ENCODE measurements at regions not wholly inside any gene's neighbourhood (a gene's known extent, or its start where the extent isn't known, plus 50 kb on each side); places are given as distances from the start of the nearest gene placed in this dataset.

DNA sequence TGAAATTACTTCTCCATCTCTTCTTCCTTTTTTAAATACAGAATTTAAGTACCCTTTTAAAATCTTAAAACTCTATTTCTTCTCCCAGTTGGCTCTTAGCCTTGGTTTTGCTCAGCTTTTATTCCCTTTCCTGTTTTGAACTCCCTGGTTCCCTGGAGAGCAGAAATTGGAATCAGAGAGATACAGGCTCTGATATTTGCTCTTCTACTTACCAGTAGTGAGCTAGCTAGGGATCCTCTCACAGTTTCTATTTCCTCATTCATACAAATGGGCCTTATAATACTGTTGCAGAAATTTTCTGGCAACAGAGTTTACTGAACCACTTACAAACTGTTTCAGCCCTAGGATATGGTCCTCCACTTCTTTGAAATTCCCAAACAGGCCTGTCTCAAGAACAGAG, 606.3 kb downstream of the NUF2 start:
- Histone ChIP-seq H3K4me1 (peaks cover 1 to 16% (median 8%) of the 10 kb centered on the region in 10 experiments; a peak in 19 of 20 replicates), H3K27ac (no peak overlapping the region), H3K4me2 (peak overlapping the region in 1 of 11 experiments; percentile 1; a peak in 1 of 22 replicates), H3K36me3 (no peaks in the 10 kb centered on the region), H3K9ac (no peak overlapping the region), H3K27me3 (peaks cover 0 to 11% (median 0%) of the 10 kb centered on the region in 11 experiments; a peak in 1 of 22 replicates), H4K20me1 (no peaks in the 10 kb centered on the region), H3K9me3 (replicated peaks in 1 of 11) (peaks cover 0 to 9% (median 0%) of the 10 kb centered on the region in 11 experiments; a peak in 4 of 22 replicates), H3K4me3 (no peak overlapping the region)
- no peak for TF ChIP-seq Cebpa-rat (IDR thresholded peaks at IDR 0.05)

GRCh38 chr1:163928651-163929050, 606.9 kb downstream of the NUF2 start:
- H3K9ac ChIP-seq = no peak overlapping the region
- peaks cover 0 to 10% (median 2%) of the 10 kb centered on the region in 10 experiments; a peak in 12 of 20 replicates for H3K4me1 ChIP-seq
- peaks cover 0 to 10% (median 0%) of the 10 kb centered on the region in 11 experiments; a peak in 1 of 22 replicates for H3K27me3 ChIP-seq
- no peaks in the 10 kb centered on the region for H3K36me3 ChIP-seq
- H3K4me3 ChIP-seq = no peak overlapping the region
- no peaks in the 10 kb centered on the region for H4K20me1 ChIP-seq
- peaks cover 0 to 9% (median 0%) of the 10 kb centered on the region in 11 experiments; a peak in 4 of 22 replicates for H3K9me3 ChIP-seq (replicated peaks in 1 of 11)
- no peak overlapping the region for H3K27ac ChIP-seq
- H3K4me2 ChIP-seq = peak overlapping the region in 1 of 11 experiments; percentile 1; a peak in 1 of 22 replicates
- TF ChIP-seq Cebpa-rat (IDR thresholded peaks at IDR 0.05) = no peak

GRCh38 chr1:163932901-163933300, 611.1 kb downstream of the NUF2 start:
- Histone ChIP-seq H4K20me1 (no peaks in the 10 kb centered on the region), H3K4me2 (no peak overlapping the region), H3K36me3 (no peaks in the 10 kb centered on the region), H3K4me3 (no peak overlapping the region), H3K27me3 (no peaks in the 10 kb centered on the region), H3K9ac (no peak overlapping the region), H3K27ac (no peak overlapping the region), H3K9me3 (replicated peaks in 1 of 11) (no peaks in the 10 kb centered on the region), H3K4me1 (peaks cover 0 to 5% (median 0%) of the 10 kb centered on the region in 10 experiments; a peak in 3 of 20 replicates)
- TF ChIP-seq Cebpa-rat (IDR thresholded peaks at IDR 0.05) = no peak

GRCh38 chr1:163933437-163933836, 611.7 kb downstream of the NUF2 start:
- H3K4me2 ChIP-seq = no peak overlapping the region

DNA sequence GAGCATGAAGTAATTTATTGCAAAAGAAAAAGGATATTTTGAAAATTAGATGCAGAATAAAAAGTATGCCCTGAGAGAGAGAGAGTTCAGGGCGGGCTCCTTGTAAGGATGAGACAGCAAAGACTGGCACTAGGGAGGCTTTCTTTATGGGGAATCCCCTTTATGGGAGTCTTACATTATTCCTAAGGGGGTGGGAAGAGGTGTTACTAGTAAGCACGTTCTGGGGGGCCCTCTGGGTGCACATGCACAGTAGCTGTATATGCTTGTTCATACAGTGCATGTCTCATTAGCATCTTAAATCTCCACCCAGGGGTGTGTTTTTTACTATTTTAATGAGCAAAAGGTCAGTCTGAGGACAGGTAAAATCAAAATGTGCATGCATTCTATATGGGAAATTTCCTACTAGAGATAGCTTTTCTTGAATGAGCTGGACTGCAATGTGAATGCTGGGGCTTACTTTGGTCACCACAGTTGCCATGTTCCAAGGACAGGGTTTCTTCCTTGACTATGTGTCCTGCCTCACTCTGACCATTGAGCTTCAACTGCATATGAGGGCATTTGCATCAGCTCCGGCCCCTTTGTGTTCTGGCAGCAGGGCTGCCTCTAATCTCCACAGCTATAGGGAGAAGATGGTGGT, 614.1 kb downstream of the NUF2 start:
- Histone ChIP-seq H3K4me1 (no peaks in the 10 kb centered on the region), H3K27me3 (no peaks in the 10 kb centered on the region), H4K20me1 (no peaks in the 10 kb centered on the region), H3K27ac (no peak overlapping the region), H3K9me3 (replicated peaks in 1 of 11) (no peaks in the 10 kb centered on the region), H3K4me3 (no peak overlapping the region), H3K4me2 (no peak overlapping the region), H3K9ac (no peak overlapping the region), H3K36me3 (no peaks in the 10 kb centered on the region)
- no peak for TF ChIP-seq Cebpa-rat (IDR thresholded peaks at IDR 0.05)

More at GRCh38 chr1:163933437-163933836, 611.7 kb downstream of the NUF2 start:
- TF ChIP-seq Cebpa-rat (IDR thresholded peaks at IDR 0.05) = no peak
- Histone ChIP-seq H3K27me3 (no peaks in the 10 kb centered on the region), H3K27ac (no peak overlapping the region), H3K36me3 (no peaks in the 10 kb centered on the region), H3K9ac (no peak overlapping the region), H3K4me3 (no peak overlapping the region), H3K4me1 (peaks cover 0 to 3% (median 0%) of the 10 kb centered on the region in 10 experiments; a peak in 3 of 20 replicates), H3K9me3 (replicated peaks in 1 of 11) (no peaks in the 10 kb centered on the region), H4K20me1 (no peaks in the 10 kb centered on the region)

DNA sequence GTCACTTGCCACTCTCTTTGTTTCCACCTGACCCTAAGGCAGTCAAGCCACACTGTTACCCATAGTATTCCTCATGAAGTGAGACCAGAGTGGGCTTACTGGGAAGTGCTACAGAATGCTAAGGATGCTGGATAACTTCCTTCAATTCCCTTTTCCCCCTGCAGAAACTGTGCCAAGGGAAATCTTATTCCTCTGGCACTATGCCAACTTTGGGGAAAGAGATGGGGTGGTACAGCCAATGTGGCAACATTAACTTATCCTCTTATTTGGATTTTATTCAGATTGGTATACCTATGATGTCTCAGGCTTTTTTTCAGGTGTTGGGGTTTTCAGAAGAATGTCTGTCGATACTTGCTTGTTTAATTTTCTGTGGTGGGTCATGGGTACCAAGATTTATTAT, 599.4 kb upstream of the PBX1 start:
- Histone ChIP-seq H3K27me3 (no peaks in the 10 kb centered on the region), H3K36me3 (no peaks in the 10 kb centered on the region), H3K4me3 (no peak overlapping the region), H3K27ac (no peak overlapping the region), H4K20me1 (no peaks in the 10 kb centered on the region), H3K9ac (no peak overlapping the region), H3K4me1 (no peaks in the 10 kb centered on the region), H3K4me2 (no peak overlapping the region), H3K9me3 (replicated peaks in 1 of 11) (peaks cover 44 to 65% (median 52%) of the 10 kb centered on the region in 11 experiments)
- TF ChIP-seq Cebpa-rat (IDR thresholded peaks at IDR 0.05) = no peak

GRCh38 chr1:163970151-163970550, 588.8 kb upstream of the PBX1 start:
- no peaks in the 10 kb centered on the region for H3K36me3 ChIP-seq
- no peak for TF ChIP-seq Cebpa-rat (IDR thresholded peaks at IDR 0.05)

GRCh38 chr1:163970699-163971098, 588.3 kb upstream of the PBX1 start:
- H3K4me1 ChIP-seq = no peaks in the 10 kb centered on the region
- no peak for TF ChIP-seq Cebpa-rat (IDR thresholded peaks at IDR 0.05)
- H3K36me3 ChIP-seq = no peaks in the 10 kb centered on the region
- H3K9me3 ChIP-seq (replicated peaks in 1 of 11) = peaks cover 0 to 8% (median 0%) of the 10 kb centered on the region in 11 experiments; a peak in 2 of 22 replicates
- no peaks in the 10 kb centered on the region for H4K20me1 ChIP-seq
- no peak overlapping the region for H3K4me3 ChIP-seq
- H3K27ac ChIP-seq = no peak overlapping the region
- H3K4me2 ChIP-seq = no peak overlapping the region
- H3K9ac ChIP-seq = no peak overlapping the region
- H3K27me3 ChIP-seq = no peaks in the 10 kb centered on the region

More at GRCh38 chr1:163970151-163970550, 588.8 kb upstream of the PBX1 start:
- Histone ChIP-seq H3K4me2 (no peak overlapping the region), H3K4me3 (no peak overlapping the region), H3K27me3 (no peaks in the 10 kb centered on the region), H4K20me1 (no peaks in the 10 kb centered on the region), H3K9me3 (replicated peaks in 1 of 11) (peaks cover 0 to 13% (median 1%) of the 10 kb centered on the region in 11 experiments; a peak in 7 of 22 replicates), H3K4me1 (no peaks in the 10 kb centered on the region), H3K27ac (no peak overlapping the region), H3K9ac (no peak overlapping the region)

- no peaks in the 10 kb centered on the region for H3K9me3 ChIP-seq (replicated peaks in 1 of 11)
Observed at GRCh38 chr1:163973586-163973985, 585.4 kb upstream of the PBX1 start.

DNA sequence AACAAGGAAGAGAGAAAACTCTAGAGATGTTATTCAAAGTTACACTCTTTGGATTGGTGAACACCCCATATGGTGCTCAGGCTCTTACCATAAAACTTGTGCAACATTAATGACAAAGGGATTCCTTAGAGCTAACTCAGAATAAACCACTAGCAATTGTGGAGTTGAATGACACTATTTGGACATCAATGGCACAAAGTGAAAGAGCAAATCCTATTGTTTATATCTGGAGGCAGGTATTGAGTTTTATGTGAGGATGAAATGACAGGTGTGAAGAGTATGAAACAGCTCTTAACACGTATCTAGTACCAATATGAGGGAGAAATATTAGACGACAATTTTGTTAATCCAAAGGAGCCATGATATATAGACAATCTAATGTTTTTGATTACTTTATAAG, 584.9 kb upstream of the PBX1 start:
- Histone ChIP-seq H3K27ac (no peak overlapping the region), H3K4me2 (no peak overlapping the region), H3K9ac (no peak overlapping the region), H3K9me3 (replicated peaks in 1 of 11) (no peaks in the 10 kb centered on the region), H3K36me3 (no peaks in the 10 kb centered on the region), H3K4me1 (no peaks in the 10 kb centered on the region), H3K27me3 (no peaks in the 10 kb centered on the region), H4K20me1 (no peaks in the 10 kb centered on the region), H3K4me3 (no peak overlapping the region)
- no peak for TF ChIP-seq Cebpa-rat (IDR thresholded peaks at IDR 0.05)

More at GRCh38 chr1:163973586-163973985, 585.4 kb upstream of the PBX1 start:
- Histone ChIP-seq H3K27ac (no peak overlapping the region), H3K4me3 (no peak overlapping the region), H3K27me3 (no peaks in the 10 kb centered on the region), H3K9ac (no peak overlapping the region), H4K20me1 (no peaks in the 10 kb centered on the region), H3K36me3 (no peaks in the 10 kb centered on the region), H3K4me1 (no peaks in the 10 kb centered on the region), H3K4me2 (no peak overlapping the region)
- TF ChIP-seq Cebpa-rat (IDR thresholded peaks at IDR 0.05) = no peak
